ENCODE measurements at regions not wholly inside any gene's neighbourhood (a gene's known extent, or its start where the extent isn't known, plus 50 kb on each side); places are given as distances from the start of the nearest gene placed in this dataset.

GRCh38 chr16:65876056-65876408, 490.5 kb upstream of the CDH5 start:
- TF ChIP-seq EZH2 (IDR thresholded peaks at IDR 0.05; ENCODE audit: borderline replicate concordance) (no peak), CTCF (IDR thresholded peaks at IDR 0.05; ENCODE audit: poor library complexity) (no peak), EZH2phosphoT487 (IDR thresholded peaks at IDR 0.05; ENCODE audit: low read depth, severe bottlenecking, unreplicated experiment) (no peak)
